Ascending aorta (tissue), 2 donors: ENCODE measurements at regions not wholly inside any gene's neighbourhood (a gene's known extent, or its start where the extent isn't known, plus 50 kb on each side); places are given as distances from the start of the nearest gene placed in this dataset.

Experiments used
- DNase-seq, 2 donors: peaks; one replicate each; pipeline ENCODE4 v3.0.0-alpha.2; 2019; ENCODE audit warnings: low spot score in 2 of 2
- H3K27ac ChIP-seq, 2 donors: fragments of 200-600 bp; sonication (generic); one replicate each; pipeline ENCODE4 v1.5.1; 2016 to 2017; ENCODE audit warnings: mild to moderate bottlenecking in 1 of 2
- H3K27me3 ChIP-seq: fragments of 200-600 bp; sonication (generic); one replicate; pipeline ENCODE4 v1.5.1; 2017
- H3K36me3 ChIP-seq, 2 donors: fragments of 200-600 bp; sonication (generic); one replicate each; pipeline ENCODE4 v1.5.1; 2016
- H3K4me1 ChIP-seq, 2 donors: fragments of 200-600 bp; sonication (generic); one replicate each; pipeline ENCODE4 v1.5.1; 2016 to 2017; ENCODE audit warnings: mild to moderate bottlenecking in 1 of 2
- H3K4me3 ChIP-seq, 2 donors: fragments of 200-600 bp; sonication (generic); one replicate each; pipeline ENCODE4 v1.5.1; 2016 to 2017; ENCODE audit warnings: mild to moderate bottlenecking in 1 of 2
- H3K9me3 ChIP-seq, 2 donors: fragments of 200-600 bp; sonication (generic); one replicate each; pipeline ENCODE4 v1.5.1; 2016
- intact Hi-C: fragments of 100-400 bp; cut with DNase I; formaldehyde crosslinking; loops from one replicate; pipeline ENCODE4 v1.15.1; 2023
- TF ChIP-seq, protein P1 (sequence below), 3 experiments: fragments of 200-600 bp in 2 of 3; fragments of 450-650 bp in 1 of 3; sonication (generic) in 2 of 3; IDR thresholded peaks; one replicate each; pipeline ENCODE4 v1.5.1; 2016 to 2019; ENCODE audit warnings: antibody characterized with exemption in 3 of 3, mild to moderate bottlenecking in 1 of 3, moderate library complexity in 1 of 3

DNA sequence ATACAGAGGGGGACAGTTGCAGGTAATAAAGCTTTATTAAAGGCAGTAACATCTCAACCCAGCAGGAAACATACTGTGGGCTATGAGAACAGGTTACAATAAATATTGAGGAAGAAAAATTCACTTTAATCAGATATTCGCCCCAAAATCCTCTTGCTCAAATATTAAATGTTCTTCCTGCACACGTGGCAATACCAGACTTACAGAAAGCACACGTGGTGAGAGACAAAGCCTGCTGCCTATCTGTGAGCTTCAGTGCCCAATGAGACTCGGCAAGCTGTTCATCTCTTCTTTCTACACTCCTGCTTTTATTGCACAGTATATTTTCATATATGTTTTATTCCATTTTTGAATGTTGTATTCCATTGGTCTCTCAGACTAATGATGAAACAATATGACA lies 113.2 kb downstream of the OR13A1 start:
- Histone ChIP-seq H3K4me1 (no peaks in the 10 kb centered on the region), H3K27me3 (no peaks in the 10 kb centered on the region), H3K36me3 (no peaks in the 10 kb centered on the region), H3K4me3 (no peak overlapping the region), H3K27ac (no peak overlapping the region), H3K9me3 (no peaks in the 10 kb centered on the region)
- intact Hi-C loops = no loop called here
- TF ChIP-seq, protein P1, sequence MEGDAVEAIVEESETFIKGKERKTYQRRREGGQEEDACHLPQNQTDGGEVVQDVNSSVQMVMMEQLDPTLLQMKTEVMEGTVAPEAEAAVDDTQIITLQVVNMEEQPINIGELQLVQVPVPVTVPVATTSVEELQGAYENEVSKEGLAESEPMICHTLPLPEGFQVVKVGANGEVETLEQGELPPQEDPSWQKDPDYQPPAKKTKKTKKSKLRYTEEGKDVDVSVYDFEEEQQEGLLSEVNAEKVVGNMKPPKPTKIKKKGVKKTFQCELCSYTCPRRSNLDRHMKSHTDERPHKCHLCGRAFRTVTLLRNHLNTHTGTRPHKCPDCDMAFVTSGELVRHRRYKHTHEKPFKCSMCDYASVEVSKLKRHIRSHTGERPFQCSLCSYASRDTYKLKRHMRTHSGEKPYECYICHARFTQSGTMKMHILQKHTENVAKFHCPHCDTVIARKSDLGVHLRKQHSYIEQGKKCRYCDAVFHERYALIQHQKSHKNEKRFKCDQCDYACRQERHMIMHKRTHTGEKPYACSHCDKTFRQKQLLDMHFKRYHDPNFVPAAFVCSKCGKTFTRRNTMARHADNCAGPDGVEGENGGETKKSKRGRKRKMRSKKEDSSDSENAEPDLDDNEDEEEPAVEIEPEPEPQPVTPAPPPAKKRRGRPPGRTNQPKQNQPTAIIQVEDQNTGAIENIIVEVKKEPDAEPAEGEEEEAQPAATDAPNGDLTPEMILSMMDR (IDR thresholded peaks at IDR 0.05) = no peak
- DNase-seq = no peak

DNA sequence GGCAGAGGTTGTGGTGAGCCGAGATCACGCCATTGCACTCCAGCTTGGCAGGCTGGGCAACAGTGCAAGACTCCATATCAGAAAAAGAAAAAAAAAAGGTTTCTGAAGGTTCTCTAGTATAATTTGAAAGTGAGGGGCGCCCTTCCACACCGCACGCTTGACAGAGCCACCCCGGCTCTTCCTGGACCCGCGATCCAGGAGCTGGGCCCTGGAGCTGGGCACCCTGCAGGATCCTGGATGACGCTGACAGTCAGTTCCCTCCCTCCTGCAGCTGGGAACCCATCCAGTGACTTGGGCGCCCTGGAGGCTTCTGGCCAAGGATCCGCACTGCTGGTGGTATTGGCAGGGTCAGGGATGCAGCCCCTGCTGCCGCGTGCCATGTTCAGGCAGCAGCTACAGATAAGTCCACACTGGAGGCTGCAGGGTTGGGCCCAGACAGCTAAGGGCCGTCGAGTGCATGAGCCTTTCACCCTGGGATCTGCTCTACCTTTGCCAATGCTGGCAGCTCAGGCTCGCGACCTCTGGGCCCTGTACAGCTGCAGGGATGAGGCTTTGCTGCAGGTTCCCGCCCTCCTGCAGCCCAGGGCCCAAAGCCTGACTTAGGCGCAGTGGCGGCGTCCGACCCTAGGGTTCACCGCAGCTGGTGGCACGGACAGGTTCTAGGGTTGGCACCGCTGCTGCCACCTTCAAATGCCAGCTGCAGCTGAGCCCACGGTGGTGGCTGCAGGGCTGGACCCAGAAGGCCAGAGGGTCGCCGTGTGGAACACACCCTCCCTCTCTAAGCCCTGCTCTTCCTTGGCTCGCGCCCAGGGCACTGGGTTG lies 110.2 kb downstream of the OR13A1 start:
- Histone ChIP-seq H3K4me3 (no peak overlapping the region), H3K9me3 (no peaks in the 10 kb centered on the region), H3K27me3 (no peaks in the 10 kb centered on the region), H3K36me3 (no peaks in the 10 kb centered on the region), H3K4me1 (no peaks in the 10 kb centered on the region), H3K27ac (no peak overlapping the region)
- TF ChIP-seq, protein P1 (IDR thresholded peaks at IDR 0.05) = no peak
- no peak for DNase-seq
- intact Hi-C loops = no loop called here

DNA sequence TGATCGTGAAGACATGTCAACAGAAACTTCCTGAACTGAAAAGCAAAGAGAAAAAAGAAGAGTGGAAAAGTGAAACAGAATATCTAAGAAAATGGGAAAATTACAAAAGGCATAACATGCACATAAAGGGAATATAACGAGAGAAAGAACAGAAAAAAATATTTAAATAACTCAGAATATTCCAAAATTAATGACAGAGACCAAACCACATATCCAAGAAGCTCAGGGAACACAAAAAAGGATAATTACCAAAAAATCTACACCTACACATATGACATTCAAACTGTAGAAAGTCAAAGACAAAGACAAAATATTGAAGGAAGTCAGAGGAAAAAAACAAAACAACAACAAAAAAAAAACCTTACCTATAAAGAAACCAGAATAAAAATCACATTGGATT lies 105.5 kb downstream of the OR13A1 start:
- Histone ChIP-seq H3K27me3 (no peaks in the 10 kb centered on the region), H3K36me3 (no peaks in the 10 kb centered on the region), H3K4me3 (no peak overlapping the region), H3K9me3 (no peaks in the 10 kb centered on the region), H3K4me1 (no peaks in the 10 kb centered on the region), H3K27ac (no peak overlapping the region)
- TF ChIP-seq, protein P1 (IDR thresholded peaks at IDR 0.05) = no peak
- DNase-seq = no peak
- intact Hi-C loops = no loop called here

DNA sequence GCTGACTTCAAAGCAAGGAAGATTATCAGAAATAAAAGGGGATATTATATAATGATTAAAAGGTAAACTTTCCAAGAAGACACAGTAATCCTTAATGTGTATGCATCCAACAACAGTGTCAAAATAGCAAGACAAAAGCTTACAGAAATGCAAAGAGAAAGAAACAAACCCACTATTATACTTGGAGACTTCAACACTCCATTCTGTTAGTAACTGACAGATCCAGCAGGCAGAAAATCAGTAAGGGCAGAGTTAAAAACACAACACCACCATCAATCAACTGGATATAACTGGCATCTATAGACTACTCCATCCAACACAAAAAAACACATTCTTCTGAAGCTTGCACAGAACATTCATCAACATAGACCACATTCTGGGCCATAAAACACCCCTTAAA lies 103.8 kb downstream of the OR13A1 start:
- TF ChIP-seq, protein P1 (IDR thresholded peaks at IDR 0.05) = no peak
- Histone ChIP-seq H3K4me1 (no peaks in the 10 kb centered on the region), H3K36me3 (no peaks in the 10 kb centered on the region), H3K9me3 (no peaks in the 10 kb centered on the region), H3K4me3 (no peak overlapping the region), H3K27me3 (no peaks in the 10 kb centered on the region), H3K27ac (no peak overlapping the region)
- intact Hi-C loops = no loop called here
- DNase-seq = no peak

DNA sequence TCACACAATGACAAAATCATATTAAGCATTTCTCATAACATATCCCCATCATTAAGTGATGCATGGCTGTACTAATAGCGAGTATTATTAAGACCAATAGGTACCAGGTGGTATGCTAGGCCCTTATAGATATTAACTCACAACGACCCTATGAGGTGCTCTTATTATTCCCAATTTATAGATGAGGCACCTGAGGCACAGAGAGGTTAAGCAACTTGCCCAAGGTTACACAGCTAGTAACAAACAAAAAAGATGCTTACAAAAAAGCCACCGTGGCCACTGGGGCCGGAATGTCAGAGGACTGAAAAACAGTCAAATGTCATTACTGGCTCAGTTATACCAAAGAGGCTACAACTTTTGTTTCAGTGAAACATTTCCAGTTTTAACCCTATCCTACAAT lies 96.0 kb downstream of the OR13A1 start:
- H3K9me3 ChIP-seq = no peaks in the 10 kb centered on the region
- TF ChIP-seq, protein P1 (IDR thresholded peaks at IDR 0.05) = no peak
- intact Hi-C loops = no loop called here
- no peak overlapping the region for H3K27ac ChIP-seq
- H3K4me3 ChIP-seq = no peak overlapping the region
- no peaks in the 10 kb centered on the region for H3K4me1 ChIP-seq
- DNase-seq = no peak
- no peaks in the 10 kb centered on the region for H3K27me3 ChIP-seq
- H3K36me3 ChIP-seq = no peaks in the 10 kb centered on the region
